GM23338 (cell line): ENCODE measurements at regions not wholly inside any gene's neighbourhood (a gene's known extent, or its start where the extent isn't known, plus 50 kb on each side); places are given as distances from the start of the nearest gene placed in this dataset.

ENCODE experiments used
- ATAC-seq: fragments of 200-7000 bp; cut with Tn5 transposase; 3 replicates; pipeline ENCODE4 v1.9.1; 2020
- DNase-seq: peaks from one replicate; pipeline ENCODE4 v3.0.0-alpha.2; 2015; ENCODE audit warnings: low spot score
- H2AFZ ChIP-seq: fragments of 200-600 bp; sonication (generic); 2 replicates; pipeline ENCODE4 v1.8.0; 2016; ENCODE audit warnings: antibody characterized with exemption, mild to moderate bottlenecking, moderate library complexity
- H3F3A ChIP-seq: fragments of 200-600 bp; sonication (generic); replicated peaks from 2 replicates; pipeline ENCODE4 v1.8.0; 2017; ENCODE audit warnings: antibody characterized with exemption, mixed run types, low read depth
- H3K27ac ChIP-seq: fragments of 200-600 bp; sonication (generic); 2 replicates; pipeline ENCODE4 v1.6.1; 2016; ENCODE audit warnings: low read depth
- H3K27me3 ChIP-seq: fragments of 200-600 bp; sonication (generic); 2 replicates; pipeline ENCODE4 v1.8.0; 2016; ENCODE audit warnings: mild to moderate bottlenecking, mixed run types, moderate library complexity; ENCODE audit not compliant: insufficient read depth
- H3K36me3 ChIP-seq: fragments of 200-600 bp; sonication (generic); 2 replicates; pipeline ENCODE4 v1.8.0; 2016; ENCODE audit warnings: mild to moderate bottlenecking; ENCODE audit not compliant: insufficient read depth
- H3K4me1 ChIP-seq: fragments of 200-600 bp; sonication (generic); 2 replicates; pipeline ENCODE4 v1.8.0; 2016; ENCODE audit warnings: mild to moderate bottlenecking, moderate library complexity; ENCODE audit not compliant: insufficient read depth
- H3K4me2 ChIP-seq: fragments of 200-600 bp; sonication (generic); 2 replicates; pipeline ENCODE4 v1.7.1; 2017; ENCODE audit warnings: mixed run types
- H3K4me3 ChIP-seq: fragments of 200-600 bp; sonication (generic); 2 replicates; pipeline ENCODE4 v1.6.1; 2016; ENCODE audit warnings: mixed run types
- H3K79me2 ChIP-seq: fragments of 200-600 bp; sonication (generic); replicated peaks from 2 replicates; pipeline ENCODE4 v1.8.0; 2017; ENCODE audit warnings: mild to moderate bottlenecking; ENCODE audit not compliant: insufficient read depth
- H3K9me2 ChIP-seq: fragments of 200-600 bp; sonication (generic); 2 replicates; pipeline ENCODE4 v1.8.0; 2017; ENCODE audit not compliant: insufficient read depth
- H4K20me1 ChIP-seq: fragments of 200-600 bp; sonication (generic); replicated peaks from 2 replicates; pipeline ENCODE4 v1.8.0; 2017; ENCODE audit warnings: mild to moderate bottlenecking; ENCODE audit not compliant: insufficient read depth
- H3K27ac Mint-ChIP-seq: 2 replicates; pipeline ENCODE4 v1.8.0; 2020; ENCODE audit warnings: inconsistent platforms, mild to moderate bottlenecking, moderate library complexity, mixed read lengths
- H3K27me3 Mint-ChIP-seq: 3 replicates; pipeline ENCODE4 v1.8.0; 2022; ENCODE audit warnings: low read depth, mild to moderate bottlenecking, moderate library complexity, mixed read lengths, inconsistent platforms; ENCODE audit not compliant: insufficient read depth, poor library complexity
- H3K36me3 Mint-ChIP-seq: 3 replicates; pipeline ENCODE4 v1.8.0; 2021; ENCODE audit warnings: low read depth, mild to moderate bottlenecking, inconsistent platforms, moderate library complexity, mixed read lengths
- H3K4me1 Mint-ChIP-seq: 3 replicates; pipeline ENCODE4 v1.8.0; 2020; ENCODE audit warnings: mild to moderate bottlenecking, inconsistent platforms, mixed read lengths
- H3K4me3 Mint-ChIP-seq: 3 replicates; pipeline ENCODE4 v1.8.0; 2021; ENCODE audit warnings: moderate library complexity, mild to moderate bottlenecking, inconsistent platforms, mixed read lengths
- H3K9me3 Mint-ChIP-seq: 3 replicates; pipeline ENCODE4 v1.8.0; 2020; ENCODE audit warnings: moderate library complexity, mild to moderate bottlenecking, inconsistent platforms, mixed read lengths
- CREB1 ChIP-seq: fragments of 250-450 bp; sonication (Bioruptor Pico); IDR thresholded peaks from 2 replicates; pipeline ENCODE4 v1.5.0; 2020; ENCODE audit warnings: low read depth, mild to moderate bottlenecking, moderate library complexity
- CTCF ChIP-seq, 2 experiments: fragments of 200-600 bp in 1 of 2; sonication (generic) in 1 of 2; conservative IDR thresholded peaks; 2 replicates each; pipeline versions ENCODE4 v1.5.1 to v1.6.1; 2016 to 2017; ENCODE audit warnings: antibody characterized with exemption in 2 of 2, low read depth in 2 of 2, mild to moderate bottlenecking in 2 of 2, moderate library complexity in 1 of 2
- ETS1 ChIP-seq: IDR thresholded peaks from 2 replicates; pipeline ENCODE4 v1.6.1; 2016; ENCODE audit warnings: antibody characterized with exemption
- EZH2 ChIP-seq: fragments of 200-600 bp; sonication (generic); IDR thresholded peaks from one replicate; pipeline ENCODE4 v1.8.0; 2017; ENCODE audit warnings: antibody characterized with exemption, mild to moderate bottlenecking, low read depth; ENCODE audit not compliant: unreplicated experiment
- EZH2phosphoT487 ChIP-seq: fragments of 200-600 bp; sonication (generic); IDR thresholded peaks from one replicate; pipeline ENCODE4 v1.8.1; 2018; ENCODE audit warnings: antibody characterized with exemption; ENCODE audit not compliant: unreplicated experiment
- JUNB ChIP-seq: IDR thresholded peaks from one replicate; pipeline ENCODE4 v1.6.1; 2016; ENCODE audit warnings: antibody characterized with exemption; ENCODE audit not compliant: unreplicated experiment
- NANOG ChIP-seq: IDR thresholded peaks from 2 replicates; pipeline ENCODE4 v1.6.1; 2016; ENCODE audit warnings: antibody characterized with exemption, borderline replicate concordance
- POLR2AphosphoS5 ChIP-seq: IDR thresholded peaks from 2 replicates; pipeline ENCODE4 v1.6.1; 2016; ENCODE audit warnings: antibody characterized with exemption, low read depth
- REST ChIP-seq: IDR thresholded peaks from one replicate; pipeline ENCODE4 v1.6.1; 2018; ENCODE audit warnings: antibody characterized with exemption; ENCODE audit not compliant: unreplicated experiment
- STAT1 ChIP-seq: IDR thresholded peaks from one replicate; pipeline ENCODE4 v1.6.1; 2016; ENCODE audit warnings: antibody characterized with exemption; ENCODE audit not compliant: unreplicated experiment
- ZNF114 ChIP-seq: fragments of 250-450 bp; sonication (Bioruptor Pico); IDR thresholded peaks from 2 replicates; pipeline ENCODE4 v1.5.0; 2020; ENCODE audit warnings: mild to moderate bottlenecking, moderate library complexity
- ZNF331 ChIP-seq: fragments of 250-450 bp; sonication (Bioruptor Pico); IDR thresholded peaks from 2 replicates; pipeline ENCODE4 v1.5.0; 2020; ENCODE audit warnings: low read depth, mild to moderate bottlenecking, moderate library complexity
- ZNF462 ChIP-seq: fragments of 250-450 bp; sonication (Bioruptor Pico); IDR thresholded peaks from 2 replicates; pipeline ENCODE4 v1.5.0; 2020; ENCODE audit warnings: mild to moderate bottlenecking, moderate library complexity

- Histone ChIP-seq H3K4me2 (no peak overlapping the region), H3K4me1 (peaks cover 30% of the 10 kb centered on the region), H4K20me1 (no peaks in the 10 kb centered on the region), H2AFZ (no peak overlapping the region), H3K27ac (no peak overlapping the region), H3K4me3 (no peak overlapping the region), H3K27me3 (no peaks in the 10 kb centered on the region), H3K79me2 (no peaks in the 10 kb centered on the region), H3K9me2 (no peaks in the 10 kb centered on the region), H3F3A (no peaks in the 10 kb centered on the region), H3K36me3 (no peaks in the 10 kb centered on the region)
- TF ChIP-seq EZH2phosphoT487 (no peak), ETS1 (no peak), CREB1 (CRISPR knock-in tag) (no peak), ZNF331 (CRISPR knock-in tag) (no peak), JUNB (no peak), ZNF462 (CRISPR knock-in tag) (no peak), NANOG (no peak), REST (no peak), STAT1 (no peak), CTCF (conservative IDR thresholded peaks at IDR 0.05; ENCODE audit: low read depth in 2 of 2) (no peak), POLR2AphosphoS5 (no peak), EZH2 (no peak), ZNF114 (CRISPR knock-in tag) (no peak)
- Mint-ChIP-seq H3K27ac (no peak overlapping the region), H3K36me3 (no peaks in the 10 kb centered on the region), H3K9me3 (no peaks in the 10 kb centered on the region), H3K4me1 (peaks cover 29% of the 10 kb centered on the region), H3K4me3 (no peak overlapping the region), H3K27me3 (peaks cover 1% of the 10 kb centered on the region)
- ATAC-seq, result no peak
- DNase-seq, result no peak
Observed at GRCh38 chr6:71400852-71401251, 112.2 kb downstream of the OGFRL1 start.
